LNCaP clone FGC (cell line): ENCODE measurements at regions not wholly inside any gene's neighbourhood (a gene's known extent, or its start where the extent isn't known, plus 50 kb on each side); places are given as distances from the start of the nearest gene placed in this dataset.

Experiments
- DNase-seq: peaks from one replicate; pipeline ENCODE4 v3.0.0-alpha.2; 2011; ENCODE audit warnings: low read depth
- H3K4me3 ChIP-seq: 2 replicates; pipeline ENCODE4 v1.5.1; 2011; ENCODE audit warnings: mild to moderate bottlenecking, low read depth, low read length, control low read depth
- TF ChIP-seq, protein P1 (sequence below): IDR thresholded peaks from 2 replicates; pipeline ENCODE4 v1.5.1; 2012; ENCODE audit warnings: mild to moderate bottlenecking; ENCODE audit not compliant: control insufficient read depth, insufficient read depth; ENCODE audit errors: extremely low read depth

GRCh38 chr19:29268721-29269393 is 55.9 kb upstream of the UQCRFS1 start:
- TF ChIP-seq, protein P1, sequence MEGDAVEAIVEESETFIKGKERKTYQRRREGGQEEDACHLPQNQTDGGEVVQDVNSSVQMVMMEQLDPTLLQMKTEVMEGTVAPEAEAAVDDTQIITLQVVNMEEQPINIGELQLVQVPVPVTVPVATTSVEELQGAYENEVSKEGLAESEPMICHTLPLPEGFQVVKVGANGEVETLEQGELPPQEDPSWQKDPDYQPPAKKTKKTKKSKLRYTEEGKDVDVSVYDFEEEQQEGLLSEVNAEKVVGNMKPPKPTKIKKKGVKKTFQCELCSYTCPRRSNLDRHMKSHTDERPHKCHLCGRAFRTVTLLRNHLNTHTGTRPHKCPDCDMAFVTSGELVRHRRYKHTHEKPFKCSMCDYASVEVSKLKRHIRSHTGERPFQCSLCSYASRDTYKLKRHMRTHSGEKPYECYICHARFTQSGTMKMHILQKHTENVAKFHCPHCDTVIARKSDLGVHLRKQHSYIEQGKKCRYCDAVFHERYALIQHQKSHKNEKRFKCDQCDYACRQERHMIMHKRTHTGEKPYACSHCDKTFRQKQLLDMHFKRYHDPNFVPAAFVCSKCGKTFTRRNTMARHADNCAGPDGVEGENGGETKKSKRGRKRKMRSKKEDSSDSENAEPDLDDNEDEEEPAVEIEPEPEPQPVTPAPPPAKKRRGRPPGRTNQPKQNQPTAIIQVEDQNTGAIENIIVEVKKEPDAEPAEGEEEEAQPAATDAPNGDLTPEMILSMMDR = no peak
- H3K4me3 ChIP-seq = no peak overlapping the region
- DNase-seq = no peak

GRCh38 chr19:29269641-29270040 is 56.7 kb upstream of the UQCRFS1 start:
- no peak overlapping the region for H3K4me3 ChIP-seq
- DNase-seq = no peak
- TF ChIP-seq, protein P1 = no peak

GRCh38 chr19:29271341-29271740 is 58.4 kb upstream of the UQCRFS1 start:
- TF ChIP-seq, protein P1 = no peak

GRCh38 chr19:29271911-29272310 is 59.0 kb upstream of the UQCRFS1 start:
- TF ChIP-seq, protein P1 = no peak
- no peak for DNase-seq
- H3K4me3 ChIP-seq = no peak overlapping the region

More at GRCh38 chr19:29271341-29271740, 58.4 kb upstream of the UQCRFS1 start:
- no peak overlapping the region for H3K4me3 ChIP-seq
- DNase-seq = no peak

GRCh38 chr19:29273000-29273640 is 60.2 kb upstream of the UQCRFS1 start:
- TF ChIP-seq, protein P1 = no peak
- no peak for DNase-seq
- H3K4me3 ChIP-seq = no peak overlapping the region

GRCh38 chr19:29275266-29275665 is 62.3 kb upstream of the UQCRFS1 start:
- no peak overlapping the region for H3K4me3 ChIP-seq
- TF ChIP-seq, protein P1 = no peak
- no peak for DNase-seq
